GM08714 (cell line): ENCODE measurements at regions not wholly inside any gene's neighbourhood (a gene's known extent, or its start where the extent isn't known, plus 50 kb on each side); places are given as distances from the start of the nearest gene placed in this dataset.

Source experiments
- H3K4me3 ChIP-seq: fragments of 200-500 bp; sonication (Bioruptor generic); 2 replicates; pipeline ENCODE4 v1.5.1; 2014; ENCODE audit warnings: mild to moderate bottlenecking, low read length, inconsistent platforms
- ZNF274 ChIP-seq: IDR thresholded peaks from 2 replicates; pipeline ENCODE4 v1.6.1; 2012; ENCODE audit warnings: mild to moderate bottlenecking, low read depth, low read length

- no peak for TF ChIP-seq ZNF274
- no peak overlapping the region for H3K4me3 ChIP-seq
These were observed 101.1 kb downstream of the BBS10 start for GRCh38 chr12:76247026-76247646.

- no peak for TF ChIP-seq ZNF274
- H3K4me3 ChIP-seq, result no peak overlapping the region
These were observed 101.6 kb downstream of the BBS10 start for GRCh38 chr12:76246611-76247010.

- no peak overlapping the region for H3K4me3 ChIP-seq
- no peak for TF ChIP-seq ZNF274
These were observed 103.9 kb downstream of the BBS10 start for GRCh38 chr12:76244300-76244699.

- no peak overlapping the region for H3K4me3 ChIP-seq
- TF ChIP-seq ZNF274, result no peak
These were observed 105.2 kb downstream of the BBS10 start for GRCh38 chr12:76242813-76243550.

GRCh38 chr12:76241371-76241770, 106.8 kb downstream of the BBS10 start:
- H3K4me3 ChIP-seq, result no peak overlapping the region
- no peak for TF ChIP-seq ZNF274

- no peak for TF ChIP-seq ZNF274
- no peak overlapping the region for H3K4me3 ChIP-seq
These were observed 107.9 kb downstream of the BBS10 start for GRCh38 chr12:76240281-76240680.

GRCh38 chr12:76238688-76239087, 109.5 kb downstream of the BBS10 start:
- no peak for TF ChIP-seq ZNF274
- no peak overlapping the region for H3K4me3 ChIP-seq

- H3K4me3 ChIP-seq, result no peak overlapping the region
- TF ChIP-seq ZNF274, result no peak
These were observed 111.0 kb downstream of the BBS10 start for GRCh38 chr12:76237086-76237701.

GRCh38 chr12:76236640-76237039, 111.6 kb downstream of the BBS10 start:
- no peak overlapping the region for H3K4me3 ChIP-seq
- TF ChIP-seq ZNF274, result no peak

- no peak for TF ChIP-seq ZNF274
- no peak overlapping the region for H3K4me3 ChIP-seq
These were observed 113.5 kb downstream of the BBS10 start for GRCh38 chr12:76234741-76235140.

GRCh38 chr12:76232013-76232412, 116.2 kb downstream of the BBS10 start:
- no peak for TF ChIP-seq ZNF274
- H3K4me3 ChIP-seq, result no peak overlapping the region

GRCh38 chr12:76226956-76227355, 121.3 kb downstream of the BBS10 start:
- TF ChIP-seq ZNF274, result no peak

GRCh38 chr12:76226397-76226796, 121.8 kb downstream of the BBS10 start:
- no peak for TF ChIP-seq ZNF274
- no peak overlapping the region for H3K4me3 ChIP-seq

More at GRCh38 chr12:76226956-76227355, 121.3 kb downstream of the BBS10 start:
- H3K4me3 ChIP-seq, result no peak overlapping the region

GRCh38 chr12:76223869-76224268, 124.3 kb downstream of the BBS10 start:
- no peak for TF ChIP-seq ZNF274
- no peak overlapping the region for H3K4me3 ChIP-seq

- no peak overlapping the region for H3K4me3 ChIP-seq
- TF ChIP-seq ZNF274, result no peak
These were observed 127.2 kb downstream of the BBS10 start for GRCh38 chr12:76220980-76221379.
